Brain microvascular endothelial cell (primary cell): ENCODE measurements at regions not wholly inside any gene's neighbourhood (a gene's known extent, or its start where the extent isn't known, plus 50 kb on each side); places are given as distances from the start of the nearest gene placed in this dataset.

Experiments
- DNase-seq: peaks from one replicate; pipeline ENCODE4 v3.0.0-alpha.2; 2020
- H3K27ac ChIP-seq: fragments of 250-450 bp; sonication (Bioruptor Pico); 2 replicates; pipeline ENCODE4 v1.5.1; 2020; ENCODE audit warnings: mild to moderate bottlenecking, moderate library complexity
- H3K27me3 ChIP-seq: fragments of 250-450 bp; sonication (Bioruptor Pico); replicated peaks from 2 replicates; pipeline ENCODE4 v1.5.1; 2020; ENCODE audit warnings: mild to moderate bottlenecking
- H3K36me3 ChIP-seq: fragments of 250-450 bp; sonication (Bioruptor Pico); replicated peaks from 2 replicates; pipeline ENCODE4 v1.5.1; 2020; ENCODE audit warnings: mild to moderate bottlenecking
- H3K4me3 ChIP-seq: 2 replicates; pipeline ENCODE4 v1.5.1; 2011; ENCODE audit warnings: low read depth, mild to moderate bottlenecking, control low read depth, low read length, moderate library complexity
- in situ Hi-C: cut with HindIII; loops from 2 replicates; pipeline ENCODE4 v1.10.0; 2017; ENCODE audit warnings: low sequenced_read_pairs, low pct_ligation_motif_present
- TF ChIP-seq, protein P1 (sequence below): IDR thresholded peaks from 2 replicates; pipeline ENCODE4 v1.5.1; 2011; ENCODE audit warnings: low read depth, mild to moderate bottlenecking, moderate library complexity, low read length, control low read depth, inconsistent platforms; ENCODE audit errors: missing control alignments

DNA sequence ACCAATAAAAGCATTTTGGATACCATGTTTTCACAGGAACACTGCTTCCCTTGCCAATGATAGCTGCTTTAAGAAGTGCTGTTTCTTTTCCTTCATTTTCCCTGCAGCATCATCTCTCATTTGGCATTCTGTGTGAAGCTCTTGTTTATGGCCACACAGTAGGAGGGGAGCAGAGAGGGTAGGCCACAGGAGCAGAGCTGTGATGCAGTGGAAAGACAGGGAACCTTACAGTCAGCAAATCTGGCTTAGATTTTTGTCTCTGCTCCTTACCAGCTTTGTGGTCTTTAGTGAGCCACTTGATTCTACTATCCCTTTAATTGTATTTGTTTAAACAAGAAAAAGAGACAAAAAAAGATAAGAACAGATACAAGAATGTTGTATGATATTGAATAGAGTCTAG, 138.7 kb downstream of the RPL22L1 start:
- no peaks in the 10 kb centered on the region for H3K27me3 ChIP-seq
- no peaks in the 10 kb centered on the region for H3K36me3 ChIP-seq
- in situ Hi-C loops: no loop called here
- H3K27ac ChIP-seq: no peak overlapping the region
- no peak overlapping the region for H3K4me3 ChIP-seq
- TF ChIP-seq, protein P1, sequence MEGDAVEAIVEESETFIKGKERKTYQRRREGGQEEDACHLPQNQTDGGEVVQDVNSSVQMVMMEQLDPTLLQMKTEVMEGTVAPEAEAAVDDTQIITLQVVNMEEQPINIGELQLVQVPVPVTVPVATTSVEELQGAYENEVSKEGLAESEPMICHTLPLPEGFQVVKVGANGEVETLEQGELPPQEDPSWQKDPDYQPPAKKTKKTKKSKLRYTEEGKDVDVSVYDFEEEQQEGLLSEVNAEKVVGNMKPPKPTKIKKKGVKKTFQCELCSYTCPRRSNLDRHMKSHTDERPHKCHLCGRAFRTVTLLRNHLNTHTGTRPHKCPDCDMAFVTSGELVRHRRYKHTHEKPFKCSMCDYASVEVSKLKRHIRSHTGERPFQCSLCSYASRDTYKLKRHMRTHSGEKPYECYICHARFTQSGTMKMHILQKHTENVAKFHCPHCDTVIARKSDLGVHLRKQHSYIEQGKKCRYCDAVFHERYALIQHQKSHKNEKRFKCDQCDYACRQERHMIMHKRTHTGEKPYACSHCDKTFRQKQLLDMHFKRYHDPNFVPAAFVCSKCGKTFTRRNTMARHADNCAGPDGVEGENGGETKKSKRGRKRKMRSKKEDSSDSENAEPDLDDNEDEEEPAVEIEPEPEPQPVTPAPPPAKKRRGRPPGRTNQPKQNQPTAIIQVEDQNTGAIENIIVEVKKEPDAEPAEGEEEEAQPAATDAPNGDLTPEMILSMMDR: no peak
- DNase-seq: no peak

DNA sequence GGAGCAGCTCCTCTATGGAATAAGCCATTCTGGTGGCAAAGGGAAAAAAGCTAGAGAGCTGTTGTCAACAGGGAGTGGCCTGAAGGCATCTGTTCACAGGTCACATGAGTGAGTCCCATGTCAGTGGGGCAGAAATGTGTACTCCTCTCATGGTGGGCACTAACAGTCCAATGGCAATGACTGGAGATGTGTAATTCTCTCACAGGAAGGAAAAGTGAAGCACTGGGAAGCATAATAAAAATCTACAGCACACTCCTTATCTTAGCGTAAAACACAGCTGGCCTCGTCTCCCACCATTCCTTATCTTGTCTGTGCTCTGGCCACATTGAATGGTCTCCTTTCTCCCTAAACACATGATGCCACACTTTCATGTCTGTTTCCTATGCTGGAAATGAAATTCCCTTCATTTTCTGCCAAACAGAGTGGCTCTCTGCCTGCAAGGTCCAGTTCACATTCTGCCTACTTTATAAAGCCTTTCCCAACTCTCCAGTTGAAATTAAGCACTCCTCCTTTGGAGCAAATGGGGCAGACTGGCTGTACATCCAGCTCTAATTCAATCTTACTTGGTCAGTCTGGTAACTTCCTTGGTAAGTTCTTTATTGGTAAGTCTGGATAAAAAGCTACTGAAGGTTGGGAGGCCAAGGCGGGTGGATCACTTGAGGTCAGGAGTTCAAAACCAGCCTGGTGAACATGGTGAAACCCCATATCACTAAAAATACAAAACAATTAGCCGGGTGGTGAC, 139.8 kb downstream of the RPL22L1 start:
- TF ChIP-seq, protein P1: no peak
- no peak for DNase-seq
- Histone ChIP-seq H3K36me3 (no peaks in the 10 kb centered on the region), H3K27me3 (no peaks in the 10 kb centered on the region), H3K27ac (no peak overlapping the region), H3K4me3 (no peak overlapping the region)
- in situ Hi-C loops: no loop called here

DNA sequence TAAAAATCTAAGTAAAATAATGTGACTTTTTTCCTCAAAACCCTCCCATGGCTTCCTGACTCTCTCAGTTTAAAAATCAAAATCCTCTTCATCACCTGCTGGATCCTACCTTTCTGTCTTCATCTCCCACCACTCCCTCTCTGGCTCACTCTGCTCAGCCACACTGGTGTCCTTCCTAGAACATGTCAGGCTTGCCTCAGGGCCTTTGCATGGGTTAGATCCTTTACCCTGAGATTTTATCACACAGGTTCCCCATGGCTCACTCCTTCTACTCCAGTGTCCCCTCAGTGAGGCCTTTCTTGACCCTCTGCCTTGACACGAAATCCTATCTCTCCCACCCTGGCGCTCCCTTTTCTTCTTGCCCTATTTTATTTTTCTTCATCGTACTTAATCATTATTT, 141.8 kb downstream of the RPL22L1 start:
- Histone ChIP-seq H3K36me3 (no peaks in the 10 kb centered on the region), H3K4me3 (no peak overlapping the region), H3K27ac (peak overlapping the region; percentile 100), H3K27me3 (no peaks in the 10 kb centered on the region)
- TF ChIP-seq, protein P1: no peak
- in situ Hi-C loops: no loop called here
- DNase-seq: no peak

DNA sequence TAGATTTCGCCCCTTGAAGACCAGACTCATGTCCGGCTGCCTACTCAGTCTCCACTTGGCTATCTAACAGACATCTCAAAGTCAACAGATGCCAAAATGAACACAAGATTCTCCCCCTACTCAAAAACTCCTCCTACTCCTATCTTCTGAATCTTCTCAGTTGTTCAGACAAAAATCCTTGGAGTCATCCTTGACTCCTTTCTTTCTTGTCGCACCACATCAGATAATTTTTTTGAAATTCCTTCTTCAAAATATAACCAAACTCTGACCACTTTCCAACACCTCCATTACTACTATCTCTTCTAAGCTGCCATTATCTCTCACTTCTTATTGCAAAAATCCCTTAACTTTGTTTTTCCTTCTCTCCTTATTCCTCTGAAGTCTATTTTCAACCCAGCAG, 141.9 kb upstream of the SLC7A14 start:
- no peak for DNase-seq
- Histone ChIP-seq H3K27me3 (no peaks in the 10 kb centered on the region), H3K4me3 (no peak overlapping the region), H3K36me3 (no peaks in the 10 kb centered on the region), H3K27ac (peak overlapping the region; percentile 100)
- TF ChIP-seq, protein P1: no peak
- in situ Hi-C loops: no loop called here

DNA sequence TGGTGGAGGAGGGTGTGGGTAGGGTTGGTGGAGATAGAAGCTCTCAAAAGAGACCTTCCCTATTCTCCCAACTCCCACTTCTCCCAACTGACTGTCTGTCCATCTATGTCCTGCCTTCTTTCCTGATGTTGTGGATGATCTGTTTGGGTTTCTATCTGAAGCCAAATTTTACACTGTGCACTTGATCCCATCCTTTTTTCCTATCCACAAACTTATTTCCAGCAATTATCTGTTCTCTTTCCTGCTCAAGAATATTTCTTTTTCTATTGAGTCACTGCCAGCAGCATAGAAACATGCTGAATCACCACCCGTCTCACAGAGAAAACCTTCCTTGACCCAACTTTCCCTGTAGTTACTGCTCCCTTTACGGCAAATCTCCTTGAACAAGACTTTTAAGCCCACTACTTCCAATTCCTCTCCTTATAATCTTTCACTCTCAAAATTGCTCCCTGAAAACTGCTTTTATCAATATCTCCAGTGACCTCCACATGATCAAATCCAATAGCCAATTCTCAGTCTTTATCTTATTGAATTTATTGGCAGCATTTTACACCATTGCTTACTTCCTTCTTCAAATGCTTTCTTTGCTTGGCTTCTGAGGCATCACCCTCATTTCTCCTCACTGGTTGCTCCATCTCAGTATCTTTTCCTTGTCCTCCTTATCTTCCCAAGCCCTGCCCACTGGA, 141.2 kb upstream of the SLC7A14 start:
- peak overlapping the region; percentile 30 for H3K4me3 ChIP-seq
- no peaks in the 10 kb centered on the region for H3K36me3 ChIP-seq
- TF ChIP-seq, protein P1: no peak
- DNase-seq: peak; percentile 88
- in situ Hi-C loops: no loop called here
- H3K27ac ChIP-seq: peak overlapping the region; percentile 100
- H3K27me3 ChIP-seq: no peaks in the 10 kb centered on the region

DNA sequence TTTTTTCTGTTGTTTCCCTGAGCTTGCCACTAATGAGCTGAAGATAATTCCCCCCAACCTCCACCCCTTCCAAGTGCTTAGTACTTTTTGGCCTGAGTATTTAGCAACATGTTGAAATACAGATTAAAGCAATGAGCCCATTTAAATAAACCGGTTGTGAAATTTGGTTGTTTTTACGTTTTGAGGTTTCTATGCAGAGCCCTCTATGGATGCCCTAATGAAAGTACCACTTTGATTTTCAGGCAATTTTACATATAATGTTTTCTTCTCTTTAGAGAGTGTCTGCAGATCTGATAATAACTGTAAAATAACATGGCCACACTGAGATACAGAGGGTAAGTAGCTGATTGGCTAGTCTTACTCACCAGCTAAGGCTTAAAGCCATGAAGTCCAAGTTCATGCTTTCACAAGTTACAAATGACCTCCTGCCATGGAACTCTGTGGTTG, 139.4 kb upstream of the SLC7A14 start:
- TF ChIP-seq, protein P1: no peak
- in situ Hi-C loops: no loop called here
- H3K27me3 ChIP-seq: no peaks in the 10 kb centered on the region
- no peaks in the 10 kb centered on the region for H3K36me3 ChIP-seq
- H3K27ac ChIP-seq: peak overlapping the region; percentile 100
- DNase-seq: no peak
- H3K4me3 ChIP-seq: no peak overlapping the region
